NCI-H526 (cell line): ENCODE measurements at regions not wholly inside any gene's neighbourhood (a gene's known extent, or its start where the extent isn't known, plus 50 kb on each side); places are given as distances from the start of the nearest gene placed in this dataset.
"Not testable (repeated sequence)": the region's sequence is repeated elsewhere in the genome, so short reads cannot be mapped to it uniquely, and the experiment has no call there.

Source experiments
- DNase-seq, 2 experiments: peaks; one replicate each; lab custom pipeline; 2025; lab: John Stamatoyannopoulos, UW

- no peak for DNase-seq
Observed at GRCh38 chr17:53058031-53058430, 764.7 kb upstream of the KIF2B start.

- no peak for DNase-seq
Observed at GRCh38 chr17:53046781-53047180, 775.9 kb upstream of the KIF2B start.

DNA sequence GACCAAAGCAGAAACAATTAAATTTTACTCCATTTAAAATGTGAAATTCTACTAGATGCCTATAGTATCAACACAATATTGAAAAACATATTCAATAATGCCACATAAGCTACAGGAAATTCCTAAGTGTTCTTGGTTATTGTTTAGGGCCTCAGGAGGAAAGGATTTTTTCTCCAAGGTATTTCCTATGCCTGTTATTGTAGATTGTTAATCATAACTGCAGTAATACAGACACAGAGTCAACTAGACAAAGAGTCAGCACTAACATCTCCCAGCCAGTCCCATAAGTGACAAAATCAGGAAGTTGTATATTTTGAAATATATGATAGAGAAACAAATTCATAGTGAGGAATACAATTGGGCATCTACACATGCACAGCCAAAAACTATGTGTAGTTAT lies 782.7 kb upstream of the KIF2B start:
- no peak for DNase-seq

DNA sequence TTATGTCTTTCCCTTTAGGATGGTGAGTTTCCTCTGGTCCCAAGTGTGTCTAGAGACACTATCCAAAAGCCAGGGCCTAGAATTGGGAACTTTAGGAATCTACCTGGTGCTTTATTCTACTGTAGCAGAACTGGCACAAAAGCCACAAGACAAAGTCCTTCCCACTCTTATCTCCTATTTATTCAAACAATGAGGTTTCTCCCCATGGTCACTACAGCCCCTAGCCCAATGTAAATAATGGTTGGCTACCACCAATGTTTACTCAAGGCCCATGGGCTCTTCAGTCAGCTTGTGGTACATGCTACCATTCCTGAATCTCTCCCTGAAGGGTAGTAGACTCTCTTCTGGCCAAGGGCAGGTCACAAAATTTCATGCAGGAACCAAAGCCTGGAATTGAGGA lies 789.4 kb upstream of the KIF2B start:
- peak; percentile 16 to 22 for DNase-seq

DNA sequence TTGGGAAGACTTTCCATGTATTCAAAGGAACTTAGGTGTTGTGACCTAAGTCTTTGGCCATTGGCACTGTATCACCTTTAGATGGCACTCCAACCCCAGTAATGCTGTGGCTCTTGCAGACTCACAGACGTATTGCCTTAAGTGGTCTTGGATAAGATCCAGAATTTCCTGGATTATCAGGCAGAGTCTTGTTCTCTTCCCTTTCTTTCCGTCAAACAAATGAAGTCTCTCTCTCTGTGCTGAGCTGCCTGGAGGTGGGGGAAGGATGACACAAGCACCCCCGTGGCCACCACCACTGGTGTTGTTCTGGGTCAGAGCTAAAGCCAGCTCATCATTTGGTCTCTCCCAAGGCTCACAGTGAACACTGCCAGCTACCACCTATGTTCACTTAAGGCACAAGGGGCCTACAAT lies 789.9 kb upstream of the KIF2B start:
- DNase-seq, result peak; percentile 69 to 81

DNA sequence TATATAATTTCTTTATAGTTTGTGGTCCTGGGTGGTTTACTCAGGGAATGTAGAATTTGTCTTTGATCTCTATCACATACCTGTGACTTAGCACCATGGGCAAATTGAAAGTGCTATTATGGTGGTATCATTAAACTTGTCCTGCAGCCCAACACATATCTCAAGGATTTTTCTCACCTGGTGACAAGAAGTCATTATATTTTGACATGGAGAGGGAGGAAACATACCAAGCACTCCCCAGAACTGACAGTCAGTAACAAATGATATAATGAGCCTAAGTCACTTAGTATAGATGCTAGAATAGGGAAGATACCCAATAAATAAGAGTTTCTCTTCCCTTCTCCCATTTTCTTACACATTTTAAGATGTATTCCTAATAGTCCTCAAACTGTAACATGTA lies 805.5 kb upstream of the KIF2B start:
- DNase-seq, result no peak

DNA sequence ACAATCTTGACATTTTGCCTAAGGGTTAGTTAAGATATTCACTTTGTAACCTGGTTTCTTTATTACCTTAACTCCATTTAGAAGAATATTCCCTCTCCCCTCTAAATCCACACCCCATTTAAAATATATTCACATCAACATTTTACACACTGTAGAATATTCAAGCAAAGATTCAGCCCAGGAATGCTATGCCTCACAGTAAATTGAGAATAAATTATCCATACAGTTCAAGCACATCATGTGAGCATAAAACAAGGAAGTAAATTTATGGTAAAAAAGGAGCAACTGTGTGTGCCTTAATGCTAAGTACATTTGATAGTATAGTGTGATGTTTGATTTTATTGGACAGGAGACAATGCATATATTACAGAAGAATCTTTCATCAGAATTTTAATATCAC lies 806.6 kb upstream of the KIF2B start:
- DNase-seq, result no peak

GRCh38 chr17:53012364-53012763 lies 810.4 kb upstream of the KIF2B start:
- no peak for DNase-seq

DNA sequence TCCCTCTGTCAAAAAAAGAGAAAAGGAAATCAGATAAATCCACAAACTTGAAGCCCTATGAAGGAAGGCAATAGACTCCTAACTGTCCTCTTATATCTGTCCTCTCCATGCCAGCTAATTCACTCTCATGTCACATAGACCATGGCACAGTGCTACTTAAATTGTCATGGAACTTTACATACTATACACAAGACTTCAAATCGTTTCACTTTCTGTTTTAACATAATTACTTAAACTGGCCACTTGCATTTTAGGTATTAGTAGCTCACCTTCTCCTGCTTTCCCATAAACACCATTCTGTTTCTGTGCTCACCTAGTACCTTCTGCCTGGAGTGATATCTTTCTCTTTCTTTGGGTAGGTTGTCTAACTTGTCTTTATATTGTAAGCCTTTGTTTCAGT lies 816.7 kb upstream of the KIF2B start:
- DNase-seq, result no peak

- no peak for DNase-seq
Observed at GRCh38 chr17:53004902-53005301, 817.8 kb upstream of the KIF2B start.

GRCh38 chr17:52995881-52996280 lies 826.8 kb upstream of the KIF2B start:
- DNase-seq, result no peak

DNA sequence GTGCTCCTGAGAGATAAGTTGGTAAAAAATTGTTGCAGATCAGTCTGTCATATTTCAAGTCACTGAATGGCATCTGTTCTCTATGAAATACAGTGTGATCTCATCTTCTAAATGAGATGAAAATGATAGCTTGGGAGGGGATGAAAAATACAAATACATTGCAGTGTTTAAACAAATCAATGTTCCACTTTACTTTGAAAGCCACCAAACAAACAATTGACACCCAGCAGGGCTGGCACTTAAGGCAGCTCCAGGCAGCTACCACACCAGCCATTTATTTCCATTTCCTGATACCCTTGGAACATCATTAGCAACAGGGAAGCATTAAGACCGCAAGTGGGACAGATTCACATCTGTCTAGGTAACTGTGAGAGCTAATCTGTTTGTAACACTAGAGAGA lies 827.6 kb upstream of the KIF2B start:
- no peak for DNase-seq

DNA sequence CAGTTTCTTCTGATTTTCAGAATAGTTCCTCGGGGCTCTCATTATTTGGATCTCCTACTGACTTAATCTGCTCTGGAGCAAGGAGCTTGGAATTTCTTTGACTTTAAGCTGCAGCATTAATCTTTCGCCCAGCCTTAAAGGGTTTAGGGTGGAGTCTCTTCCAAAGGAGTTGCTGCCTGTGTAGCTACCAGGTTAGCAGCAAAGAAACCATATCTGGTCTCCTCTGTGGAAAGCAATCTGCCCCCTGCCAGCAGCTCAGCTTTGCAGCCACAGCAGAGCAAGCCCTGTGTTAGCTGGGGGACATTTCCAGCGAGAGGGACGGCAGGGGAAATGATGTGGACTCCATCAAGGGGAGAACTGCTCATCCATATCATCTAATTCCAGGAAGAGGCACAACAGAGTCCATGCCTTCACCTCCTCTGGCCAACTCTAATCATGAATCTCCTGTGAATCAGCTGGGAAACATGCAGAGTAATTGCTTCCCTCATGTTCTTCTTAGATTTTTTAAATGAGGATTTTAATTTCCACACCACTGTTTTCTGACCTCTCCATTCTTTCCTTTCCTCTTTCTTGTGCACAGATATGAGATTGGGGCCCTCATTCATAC lies 827.6 kb upstream of the CA10 start:
- no peak for DNase-seq

- no peak for DNase-seq
Observed at GRCh38 chr17:52982331-52982730, 823.8 kb upstream of the CA10 start.

DNA sequence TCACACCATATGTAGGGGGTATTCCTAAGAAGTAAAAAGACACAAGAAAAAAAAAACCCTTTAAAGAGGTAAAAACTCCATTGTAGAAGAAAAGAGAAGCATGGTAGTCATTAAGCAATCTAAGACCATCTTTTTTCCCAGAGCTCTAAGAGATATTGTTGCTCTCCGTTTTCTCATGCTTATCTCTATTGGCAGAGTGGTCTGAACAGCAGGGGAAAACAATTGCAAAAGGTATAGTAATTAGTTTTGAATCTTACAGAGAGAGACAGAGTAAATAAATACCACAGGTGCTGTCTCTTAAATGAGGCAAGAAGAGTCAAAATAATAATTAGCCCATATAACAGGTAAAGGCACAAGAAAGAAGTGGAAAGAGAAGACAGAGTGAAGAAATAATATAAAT lies 821.4 kb upstream of the CA10 start:
- no peak for DNase-seq

DNA sequence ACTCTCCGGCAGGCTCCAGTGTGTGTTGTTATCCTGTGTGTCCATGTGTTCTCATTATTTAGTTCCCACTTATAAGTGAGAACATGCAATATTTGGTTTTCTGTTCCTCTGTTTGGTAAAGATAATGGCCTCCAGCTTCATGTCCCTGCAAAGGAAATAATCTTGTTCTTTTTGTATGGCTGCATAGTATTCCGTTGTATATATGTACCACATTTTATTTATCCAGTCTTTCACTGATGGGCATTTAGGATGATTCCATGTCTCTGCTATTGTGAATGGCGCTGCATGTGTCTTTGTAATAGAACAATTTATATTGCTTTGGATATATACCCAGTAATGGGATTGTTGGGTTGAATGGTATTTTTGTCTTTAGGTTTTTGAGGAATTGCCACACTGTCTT lies 807.3 kb upstream of the CA10 start:
- DNase-seq, result no peak

DNA sequence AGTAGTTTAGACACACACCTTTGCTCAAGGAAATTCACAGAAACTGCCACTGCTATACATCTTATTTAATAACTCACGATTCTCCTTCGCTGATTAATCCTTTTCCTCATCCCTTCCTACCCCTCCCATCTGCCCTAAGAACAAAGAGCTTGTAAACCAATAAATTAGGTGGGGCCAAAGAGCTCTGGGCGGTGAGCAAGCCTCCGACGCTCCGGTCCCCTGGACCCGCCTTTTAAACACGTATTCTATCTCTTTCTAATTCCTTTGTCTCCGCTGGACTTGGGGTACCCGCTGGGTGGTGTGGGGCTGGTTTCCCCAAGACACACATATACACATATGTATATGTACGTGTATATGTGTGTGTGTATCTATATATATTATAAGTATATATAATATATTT lies 803.2 kb upstream of the CA10 start:
- not testable (repeated sequence) for DNase-seq

GRCh38 chr17:52957411-52957810 lies 798.9 kb upstream of the CA10 start:
- DNase-seq, result no peak

- no peak for DNase-seq
Observed at GRCh38 chr17:52947418-52947817, 788.9 kb upstream of the CA10 start.

GRCh38 chr17:52938623-52939230 lies 780.2 kb upstream of the CA10 start:
- no peak for DNase-seq

DNA sequence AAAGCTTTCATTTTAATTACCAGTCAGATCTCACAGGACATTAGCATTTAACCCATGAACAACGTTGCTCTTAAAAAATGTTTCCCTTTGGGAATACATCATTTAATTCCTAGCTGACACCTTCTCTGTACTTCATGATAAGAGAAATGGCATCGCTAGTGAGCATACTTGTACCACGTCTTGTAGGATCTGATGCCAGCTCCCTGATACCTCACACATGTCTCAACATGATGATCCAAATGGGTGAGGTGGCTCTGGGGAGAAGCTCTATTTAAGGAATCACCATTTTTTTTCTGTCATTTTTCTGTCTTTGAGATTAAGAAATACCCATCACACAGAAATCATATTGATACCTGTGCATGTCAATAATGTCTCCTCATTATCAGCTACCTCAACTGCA lies 772.1 kb upstream of the CA10 start:
- no peak for DNase-seq

GRCh38 chr17:52930145-52930544 lies 771.6 kb upstream of the CA10 start:
- DNase-seq, result no peak

GRCh38 chr17:52923658-52924057 lies 765.1 kb upstream of the CA10 start:
- DNase-seq, result no peak

DNA sequence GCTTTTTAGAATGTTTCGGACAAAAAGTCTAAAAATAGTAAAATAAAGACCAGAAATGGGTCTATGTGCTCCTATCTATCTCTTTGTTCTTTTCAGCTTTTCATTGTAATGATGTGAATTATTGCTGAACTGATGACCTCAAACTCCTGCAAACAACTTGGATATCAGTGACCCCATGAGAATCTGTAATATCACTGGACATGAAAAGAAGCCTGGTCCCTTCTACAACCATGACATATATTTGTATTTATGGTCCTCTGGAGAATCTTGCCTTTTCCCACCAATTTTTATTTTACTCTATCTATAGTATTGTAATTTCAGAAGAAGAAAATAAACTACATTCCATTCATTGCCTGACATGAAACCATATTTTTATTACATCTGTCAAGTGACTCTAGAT lies 740.7 kb upstream of the CA10 start:
- no peak for DNase-seq
